SK-N-SH treated with all-trans-retinoic acid at 6 μM for 48 hours (cell line): ENCODE measurements at regions not wholly inside any gene's neighbourhood (a gene's known extent, or its start where the extent isn't known, plus 50 kb on each side); places are given as distances from the start of the nearest gene placed in this dataset.

Source experiments
- ATAC-seq: fragments of 200-7000 bp; cut with Tn5 transposase; 3 replicates; pipeline ENCODE4 v1.9.1; 2020; ENCODE audit warnings: mild to moderate bottlenecking, moderate library complexity
- ARNTL ChIP-seq: fragments of 450-650 bp; formaldehyde crosslinking; IDR thresholded peaks from 2 replicates; pipeline ENCODE4 v1.5.0; 2020; ENCODE audit warnings: low read depth, mild to moderate bottlenecking, moderate library complexity, borderline replicate concordance
- BACH2 ChIP-seq: fragments of 250-450 bp; sonication (Bioruptor Pico); IDR thresholded peaks from 2 replicates; pipeline ENCODE4 v1.9.0; 2021; ENCODE audit warnings: mild to moderate bottlenecking, borderline replicate concordance
- CSDC2 ChIP-seq: fragments of 250-450 bp; sonication (Bioruptor Pico); IDR thresholded peaks from 2 replicates; pipeline ENCODE4 v1.5.0; 2020; ENCODE audit warnings: mild to moderate bottlenecking, moderate library complexity
- ESRRG ChIP-seq: fragments of 250-450 bp; sonication (Bioruptor Pico); IDR thresholded peaks from 2 replicates; pipeline ENCODE4 v1.6.1; 2021; ENCODE audit warnings: mild to moderate bottlenecking
- GLIS3 ChIP-seq: fragments of 250-450 bp; sonication (Bioruptor Pico); IDR thresholded peaks from 2 replicates; pipeline ENCODE4 v1.5.0; 2020; ENCODE audit warnings: mild to moderate bottlenecking, moderate library complexity
- ISL1 ChIP-seq: fragments of 250-450 bp; sonication (Bioruptor Pico); IDR thresholded peaks from 2 replicates; pipeline ENCODE4 v2.1.2; 2022; ENCODE audit warnings: mild to moderate bottlenecking, moderate library complexity
- OSR1 ChIP-seq: fragments of 250-450 bp; sonication (Bioruptor Pico); IDR thresholded peaks from 2 replicates; pipeline ENCODE4 v1.8.0; 2022; ENCODE audit warnings: moderate library complexity, mild to moderate bottlenecking, inconsistent platforms
- PATZ1 ChIP-seq: fragments of 250-450 bp; sonication (Bioruptor Pico); IDR thresholded peaks from 2 replicates; pipeline ENCODE4 v1.8.0; 2020; ENCODE audit warnings: mild to moderate bottlenecking, moderate library complexity, borderline replicate concordance
- PPARA ChIP-seq: fragments of 250-450 bp; sonication (Bioruptor Pico); IDR thresholded peaks from 2 replicates; pipeline ENCODE4 v1.5.0; 2020; ENCODE audit warnings: mild to moderate bottlenecking, borderline replicate concordance
- RARB ChIP-seq: fragments of 250-450 bp; sonication (Bioruptor Pico); IDR thresholded peaks from 2 replicates; pipeline ENCODE4 v1.8.0; 2021; ENCODE audit warnings: mild to moderate bottlenecking, moderate library complexity
- SNAI2 ChIP-seq: fragments of 250-450 bp; sonication (Bioruptor Pico); IDR thresholded peaks from 2 replicates; pipeline ENCODE4 v1.5.0; 2020; ENCODE audit warnings: mild to moderate bottlenecking, moderate library complexity
- TCF4 ChIP-seq: fragments of 250-450 bp; sonication (Bioruptor Pico); IDR thresholded peaks from 2 replicates; pipeline ENCODE4 v1.8.0; 2021; ENCODE audit warnings: mild to moderate bottlenecking, moderate library complexity, borderline replicate concordance
- TOX ChIP-seq: fragments of 250-450 bp; sonication (Bioruptor Pico); IDR thresholded peaks from 2 replicates; pipeline ENCODE4 v1.8.0; 2021; ENCODE audit warnings: mild to moderate bottlenecking, moderate library complexity, borderline replicate concordance
- ZC3H10 ChIP-seq: fragments of 250-450 bp; sonication (Bioruptor Pico); IDR thresholded peaks from 2 replicates; pipeline ENCODE4 v1.5.1; 2021; ENCODE audit warnings: mild to moderate bottlenecking, moderate library complexity
- ZFP3 ChIP-seq: fragments of 250-450 bp; sonication (Bioruptor Pico); IDR thresholded peaks from 2 replicates; pipeline ENCODE4 v1.5.0; 2020; ENCODE audit warnings: mild to moderate bottlenecking, moderate library complexity
- ZFP30 ChIP-seq: fragments of 450-650 bp; formaldehyde crosslinking; IDR thresholded peaks from 2 replicates; pipeline ENCODE4 v1.5.0; 2022; ENCODE audit warnings: mild to moderate bottlenecking, moderate library complexity
- ZNF565 ChIP-seq: fragments of 450-650 bp; formaldehyde crosslinking; conservative IDR thresholded peaks from 2 replicates; pipeline ENCODE4 v1.5.0; 2020; ENCODE audit warnings: low read depth, mild to moderate bottlenecking, moderate library complexity
- ZNF70 ChIP-seq: fragments of 450-650 bp; formaldehyde crosslinking; IDR thresholded peaks from 2 replicates; pipeline ENCODE4 v1.5.0; 2020; ENCODE audit warnings: mild to moderate bottlenecking, moderate library complexity
- ZNF8 ChIP-seq: fragments of 450-650 bp; formaldehyde crosslinking; IDR thresholded peaks from 2 replicates; pipeline ENCODE4 v1.5.0; 2020; ENCODE audit warnings: mild to moderate bottlenecking, moderate library complexity
- TF ChIP-seq, protein P1 (sequence below): fragments of 250-450 bp; sonication (Bioruptor Pico); IDR thresholded peaks from 2 replicates; pipeline ENCODE4 v1.5.1; 2021; ENCODE audit warnings: mild to moderate bottlenecking, moderate library complexity
- TF ChIP-seq, protein P2 (sequence below): fragments of 250-450 bp; sonication (Bioruptor Pico); IDR thresholded peaks from 2 replicates; pipeline ENCODE4 v1.8.0; 2021; ENCODE audit warnings: low read depth, mild to moderate bottlenecking, moderate library complexity, borderline replicate concordance
- TF ChIP-seq, protein P3 (sequence below): fragments of 250-450 bp; sonication (Bioruptor Pico); IDR thresholded peaks from 2 replicates; pipeline ENCODE4 v1.5.0; 2020; ENCODE audit warnings: mild to moderate bottlenecking, moderate library complexity

DNA sequence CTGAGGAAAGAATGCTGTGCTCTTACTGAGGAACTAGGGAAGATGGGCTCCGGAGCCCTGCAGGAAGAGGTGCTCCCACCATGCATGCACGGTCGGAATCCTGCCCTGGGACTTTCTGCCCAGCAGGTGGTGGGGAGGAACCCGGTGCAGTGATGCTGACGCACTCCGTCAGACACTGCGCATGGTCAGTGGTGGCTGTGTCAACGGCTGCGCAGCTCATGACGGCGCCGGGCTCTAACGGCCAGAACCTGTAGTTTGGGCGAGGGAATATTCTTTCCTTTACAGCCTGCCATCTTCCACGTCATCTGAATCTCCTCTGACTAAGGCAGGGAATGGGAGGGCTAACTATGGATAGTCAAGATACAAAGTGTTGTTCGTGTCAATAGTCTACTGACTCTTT lies 189.2 kb upstream of the MGMT start:
- ATAC-seq = no peak
- TF ChIP-seq ISL1 (CRISPR knock-in tag) = no peak
- no peak for TF ChIP-seq CSDC2
- no peak for TF ChIP-seq GLIS3 (CRISPR knock-in tag)
- TF ChIP-seq, protein P1, sequence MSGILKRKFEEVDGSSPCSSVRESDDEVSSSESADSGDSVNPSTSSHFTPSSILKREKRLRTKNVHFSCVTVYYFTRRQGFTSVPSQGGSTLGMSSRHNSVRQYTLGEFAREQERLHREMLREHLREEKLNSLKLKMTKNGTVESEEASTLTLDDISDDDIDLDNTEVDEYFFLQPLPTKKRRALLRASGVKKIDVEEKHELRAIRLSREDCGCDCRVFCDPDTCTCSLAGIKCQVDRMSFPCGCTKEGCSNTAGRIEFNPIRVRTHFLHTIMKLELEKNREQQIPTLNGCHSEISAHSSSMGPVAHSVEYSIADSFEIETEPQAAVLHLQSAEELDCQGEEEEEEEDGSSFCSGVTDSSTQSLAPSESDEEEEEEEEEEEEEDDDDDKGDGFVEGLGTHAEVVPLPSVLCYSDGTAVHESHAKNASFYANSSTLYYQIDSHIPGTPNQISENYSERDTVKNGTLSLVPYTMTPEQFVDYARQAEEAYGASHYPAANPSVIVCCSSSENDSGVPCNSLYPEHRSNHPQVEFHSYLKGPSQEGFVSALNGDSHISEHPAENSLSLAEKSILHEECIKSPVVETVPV (CRISPR knock-in tag) = no peak
- no peak for TF ChIP-seq SNAI2 (CRISPR knock-in tag)
- no peak for TF ChIP-seq ZNF565 (CRISPR knock-in tag)
- TF ChIP-seq ZFP30 (CRISPR knock-in tag) = no peak
- TF ChIP-seq, all 23 proteins: peak for 0

- no peak for TF ChIP-seq ISL1 (CRISPR knock-in tag)
- TF ChIP-seq, protein P2, sequence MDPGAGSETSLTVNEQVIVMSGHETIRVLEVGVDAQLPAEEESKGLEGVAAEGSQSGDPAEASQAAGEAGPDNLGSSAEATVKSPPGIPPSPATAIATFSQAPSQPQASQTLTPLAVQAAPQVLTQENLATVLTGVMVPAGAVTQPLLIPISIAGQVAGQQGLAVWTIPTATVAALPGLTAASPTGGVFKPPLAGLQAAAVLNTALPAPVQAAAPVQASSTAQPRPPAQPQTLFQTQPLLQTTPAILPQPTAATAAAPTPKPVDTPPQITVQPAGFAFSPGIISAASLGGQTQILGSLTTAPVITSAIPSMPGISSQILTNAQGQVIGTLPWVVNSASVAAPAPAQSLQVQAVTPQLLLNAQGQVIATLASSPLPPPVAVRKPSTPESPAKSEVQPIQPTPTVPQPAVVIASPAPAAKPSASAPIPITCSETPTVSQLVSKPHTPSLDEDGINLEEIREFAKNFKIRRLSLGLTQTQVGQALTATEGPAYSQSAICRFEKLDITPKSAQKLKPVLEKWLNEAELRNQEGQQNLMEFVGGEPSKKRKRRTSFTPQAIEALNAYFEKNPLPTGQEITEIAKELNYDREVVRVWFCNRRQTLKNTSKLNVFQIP (CRISPR knock-in tag) = no peak
- TF ChIP-seq ZNF565 (CRISPR knock-in tag) = no peak
- no peak for TF ChIP-seq ZC3H10
- no peak for TF ChIP-seq GLIS3 (CRISPR knock-in tag)
- TF ChIP-seq ARNTL = no peak
- no peak for TF ChIP-seq ZFP30 (CRISPR knock-in tag)
- no peak for TF ChIP-seq CSDC2
- TF ChIP-seq OSR1 (CRISPR knock-in tag) = no peak
- no peak for TF ChIP-seq BACH2 (CRISPR knock-in tag)
- TF ChIP-seq PPARA = no peak
- no peak for TF ChIP-seq ESRRG (CRISPR knock-in tag)
- TF ChIP-seq, protein P1 (CRISPR knock-in tag) = no peak
- TF ChIP-seq TCF4 (CRISPR knock-in tag) = no peak
- TF ChIP-seq PATZ1 (CRISPR knock-in tag) = no peak
- no peak for TF ChIP-seq ZNF70 (CRISPR knock-in tag)
- TF ChIP-seq, protein P3, sequence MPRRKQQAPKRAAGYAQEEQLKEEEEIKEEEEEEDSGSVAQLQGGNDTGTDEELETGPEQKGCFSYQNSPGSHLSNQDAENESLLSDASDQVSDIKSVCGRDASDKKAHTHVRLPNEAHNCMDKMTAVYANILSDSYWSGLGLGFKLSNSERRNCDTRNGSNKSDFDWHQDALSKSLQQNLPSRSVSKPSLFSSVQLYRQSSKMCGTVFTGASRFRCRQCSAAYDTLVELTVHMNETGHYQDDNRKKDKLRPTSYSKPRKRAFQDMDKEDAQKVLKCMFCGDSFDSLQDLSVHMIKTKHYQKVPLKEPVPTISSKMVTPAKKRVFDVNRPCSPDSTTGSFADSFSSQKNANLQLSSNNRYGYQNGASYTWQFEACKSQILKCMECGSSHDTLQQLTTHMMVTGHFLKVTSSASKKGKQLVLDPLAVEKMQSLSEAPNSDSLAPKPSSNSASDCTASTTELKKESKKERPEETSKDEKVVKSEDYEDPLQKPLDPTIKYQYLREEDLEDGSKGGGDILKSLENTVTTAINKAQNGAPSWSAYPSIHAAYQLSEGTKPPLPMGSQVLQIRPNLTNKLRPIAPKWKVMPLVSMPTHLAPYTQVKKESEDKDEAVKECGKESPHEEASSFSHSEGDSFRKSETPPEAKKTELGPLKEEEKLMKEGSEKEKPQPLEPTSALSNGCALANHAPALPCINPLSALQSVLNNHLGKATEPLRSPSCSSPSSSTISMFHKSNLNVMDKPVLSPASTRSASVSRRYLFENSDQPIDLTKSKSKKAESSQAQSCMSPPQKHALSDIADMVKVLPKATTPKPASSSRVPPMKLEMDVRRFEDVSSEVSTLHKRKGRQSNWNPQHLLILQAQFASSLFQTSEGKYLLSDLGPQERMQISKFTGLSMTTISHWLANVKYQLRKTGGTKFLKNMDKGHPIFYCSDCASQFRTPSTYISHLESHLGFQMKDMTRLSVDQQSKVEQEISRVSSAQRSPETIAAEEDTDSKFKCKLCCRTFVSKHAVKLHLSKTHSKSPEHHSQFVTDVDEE = no peak
- ATAC-seq = no peak
These were observed 188.4 kb upstream of the MGMT start for GRCh38 chr10:129278686-129279085.

- no peak for TF ChIP-seq ARNTL
- TF ChIP-seq ZC3H10 = no peak
- no peak for TF ChIP-seq ZNF8
- no peak for TF ChIP-seq TOX (CRISPR knock-in tag)
- TF ChIP-seq, protein P1 (CRISPR knock-in tag) = no peak
- TF ChIP-seq GLIS3 (CRISPR knock-in tag) = no peak
- no peak for TF ChIP-seq ZFP3 (CRISPR knock-in tag)
- no peak for TF ChIP-seq ISL1 (CRISPR knock-in tag)
- no peak for TF ChIP-seq TCF4 (CRISPR knock-in tag)
- no peak for TF ChIP-seq ZFP30 (CRISPR knock-in tag)
- TF ChIP-seq BACH2 (CRISPR knock-in tag) = no peak
- no peak for TF ChIP-seq CSDC2
- TF ChIP-seq PPARA = no peak
- no peak for TF ChIP-seq RARB
- no peak for TF ChIP-seq ZNF565 (CRISPR knock-in tag)
- ATAC-seq = no peak
These were observed 187.4 kb upstream of the MGMT start for GRCh38 chr10:129279446-129280154.
